K562 (cell line): ENCODE measurements at regions not wholly inside any gene's neighbourhood (a gene's known extent, or its start where the extent isn't known, plus 50 kb on each side); places are given as distances from the start of the nearest gene placed in this dataset.

Experiments
- BHLHE40 ChIP-seq: IDR thresholded peaks from 2 replicates; pipeline ENCODE4 v1.6.1; 2011; ENCODE audit warnings: low read length, improper control_type of control experiment
- EWSR1 ChIP-seq: fragments of 450-650 bp; IDR thresholded peaks from 2 replicates; pipeline ENCODE4 v1.6.1; 2018; ENCODE audit warnings: borderline replicate concordance, mild to moderate bottlenecking, low read depth, moderate library complexity; ENCODE audit not compliant: partially characterized antibody
- FIP1L1 ChIP-seq: fragments of 200-400 bp; formaldehyde crosslinking; IDR thresholded peaks from 2 replicates; pipeline ENCODE4 v1.6.1; 2018; ENCODE audit warnings: mild to moderate bottlenecking, low read depth, low read length; ENCODE audit not compliant: poor library complexity, severe bottlenecking
- HMG20A ChIP-seq: fragments of 450-650 bp; formaldehyde crosslinking; conservative IDR thresholded peaks from 2 replicates; pipeline ENCODE4 v1.4.0; 2020; ENCODE audit warnings: mild to moderate bottlenecking, mixed read lengths
- HMGN3 ChIP-seq: IDR thresholded peaks from 2 replicates; pipeline ENCODE4 v1.6.1; 2011; ENCODE audit warnings: borderline replicate concordance, low read depth, mild to moderate bottlenecking, mixed read lengths, low read length; ENCODE audit not compliant: insufficient read length; ENCODE audit errors: extremely low read depth
- KAT2B ChIP-seq: IDR thresholded peaks from one replicate; pipeline ENCODE4 v1.6.1; 2012; ENCODE audit warnings: low read depth, mild to moderate bottlenecking, control low read depth, inconsistent platforms, low read length, moderate library complexity
- PHF20 ChIP-seq: fragments of 450-650 bp; IDR thresholded peaks from 2 replicates; pipeline ENCODE4 v1.6.1; 2018; ENCODE audit not compliant: partially characterized antibody
- POLR3A ChIP-seq: IDR thresholded peaks from 2 replicates; pipeline ENCODE4 v1.6.1; 2011; ENCODE audit warnings: borderline replicate concordance, mild to moderate bottlenecking, moderate library complexity; ENCODE audit not compliant: insufficient read length, insufficient read depth; ENCODE audit errors: extremely low read depth
- TAF1 ChIP-seq: IDR thresholded peaks from 2 replicates; pipeline ENCODE4 v1.6.1; 2011; ENCODE audit warnings: mild to moderate bottlenecking, low read length, moderate library complexity; ENCODE audit not compliant: insufficient read depth, control insufficient read depth, severe bottlenecking; ENCODE audit errors: extremely low read depth
- YBX1 ChIP-seq: fragments of 450-650 bp; IDR thresholded peaks from 2 replicates; pipeline ENCODE4 v1.7.1; 2016; ENCODE audit warnings: mild to moderate bottlenecking
- ZBTB7A ChIP-seq: IDR thresholded peaks from 2 replicates; pipeline ENCODE4 v1.6.1; 2011; ENCODE audit warnings: low read depth, mild to moderate bottlenecking, low read length, moderate library complexity, borderline replicate concordance; ENCODE audit not compliant: control insufficient read depth
- ZKSCAN3 ChIP-seq: fragments of 250-450 bp; sonication (Bioruptor Pico); IDR thresholded peaks from 2 replicates; pipeline ENCODE4 v1.4.0; 2020
- ZNF143 ChIP-seq: sonication (generic); formaldehyde crosslinking; IDR thresholded peaks from 2 replicates; pipeline ENCODE4 v1.9.0; 2022; ENCODE audit warnings: mild to moderate bottlenecking, missing genetic modification reagents
- TF ChIP-seq, protein P1 (sequence below): fragments of 250-450 bp; sonication (Bioruptor Pico); IDR thresholded peaks from 2 replicates; pipeline ENCODE4 v1.8.0; 2022; ENCODE audit warnings: moderate library complexity, mild to moderate bottlenecking, inconsistent platforms
- TF ChIP-seq, protein P2 (sequence below): fragments of 250-450 bp; sonication (Bioruptor Pico); IDR thresholded peaks from 2 replicates; pipeline ENCODE4 v1.8.0; 2021; ENCODE audit warnings: moderate library complexity, mild to moderate bottlenecking, inconsistent platforms
- TF ChIP-seq, protein P3 (sequence below): sonication (generic); formaldehyde crosslinking; IDR thresholded peaks from 2 replicates; pipeline ENCODE4 v1.8.0; 2022; ENCODE audit warnings: mild to moderate bottlenecking, missing genetic modification reagents
- TF ChIP-seq, protein P4 (sequence below): fragments of 450-650 bp; IDR thresholded peaks from 2 replicates; pipeline ENCODE4 v1.6.1; 2016; ENCODE audit warnings: mild to moderate bottlenecking
- TF ChIP-seq, protein P5 (sequence below): sonication (generic); formaldehyde crosslinking; IDR thresholded peaks from 2 replicates; pipeline ENCODE4 v1.8.1; 2023; ENCODE audit warnings: mild to moderate bottlenecking, missing genetic modification reagents
- TF ChIP-seq, protein P6 (sequence below): sonication (generic); formaldehyde crosslinking; IDR thresholded peaks from 2 replicates; pipeline ENCODE4 v1.8.1; 2022; ENCODE audit warnings: missing genetic modification reagents

DNA sequence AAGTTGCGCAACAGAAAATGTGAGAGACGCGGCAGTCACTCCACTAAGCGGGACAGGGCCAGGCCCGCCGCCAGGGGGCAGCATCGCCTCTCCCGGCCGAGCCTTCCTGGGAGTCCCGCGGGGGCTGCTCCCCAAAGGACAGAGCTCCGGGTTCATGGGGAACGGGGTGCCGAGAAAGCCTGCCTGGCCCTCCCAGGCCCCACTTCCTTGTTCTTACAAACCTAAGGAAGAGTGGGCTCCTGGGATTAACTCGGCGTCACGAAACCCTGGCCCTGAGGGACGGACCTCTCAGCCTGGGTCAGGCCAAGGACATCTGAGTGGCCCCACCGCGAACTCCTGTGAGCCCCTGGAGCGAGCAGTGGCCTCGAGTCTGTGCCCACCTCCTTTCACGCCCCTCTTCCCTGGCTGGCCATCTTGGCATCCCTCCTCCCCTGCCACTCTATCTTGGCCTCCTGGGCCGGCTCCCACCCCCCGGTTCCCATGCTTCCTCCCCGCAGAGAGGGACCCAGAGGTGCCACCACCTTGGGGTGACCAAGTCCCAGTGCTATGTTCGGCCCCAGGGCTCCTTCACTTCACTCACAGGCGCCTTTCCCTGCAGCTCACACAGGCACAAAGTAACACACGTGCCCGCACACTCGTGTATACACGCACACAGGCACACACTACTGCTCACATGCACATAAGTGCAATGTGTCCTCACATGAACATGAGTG lies 99.9 kb upstream of the FGF3 start (continued):
- TF ChIP-seq, protein P1, sequence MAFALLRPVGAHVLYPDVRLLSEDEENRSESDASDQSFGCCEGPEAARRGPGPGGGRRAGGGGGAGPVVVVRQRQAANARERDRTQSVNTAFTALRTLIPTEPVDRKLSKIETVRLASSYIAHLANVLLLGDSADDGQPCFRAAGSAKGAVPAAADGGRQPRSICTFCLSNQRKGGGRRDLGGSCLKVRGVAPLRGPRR (CRISPR knock-in tag), result no peak
- TF ChIP-seq FIP1L1, result no peak
- no peak for TF ChIP-seq PHF20
- TF ChIP-seq ZBTB7A, result peak; percentile 43; the same call in 1 of the 2 replicates
- TF ChIP-seq, protein P2, sequence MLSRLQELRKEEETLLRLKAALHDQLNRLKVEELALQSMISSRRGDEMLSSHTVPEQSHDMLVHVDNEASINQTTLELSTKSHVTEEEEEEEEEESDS, result no peak
- TF ChIP-seq KAT2B, result no peak
- TF ChIP-seq, protein P3, sequence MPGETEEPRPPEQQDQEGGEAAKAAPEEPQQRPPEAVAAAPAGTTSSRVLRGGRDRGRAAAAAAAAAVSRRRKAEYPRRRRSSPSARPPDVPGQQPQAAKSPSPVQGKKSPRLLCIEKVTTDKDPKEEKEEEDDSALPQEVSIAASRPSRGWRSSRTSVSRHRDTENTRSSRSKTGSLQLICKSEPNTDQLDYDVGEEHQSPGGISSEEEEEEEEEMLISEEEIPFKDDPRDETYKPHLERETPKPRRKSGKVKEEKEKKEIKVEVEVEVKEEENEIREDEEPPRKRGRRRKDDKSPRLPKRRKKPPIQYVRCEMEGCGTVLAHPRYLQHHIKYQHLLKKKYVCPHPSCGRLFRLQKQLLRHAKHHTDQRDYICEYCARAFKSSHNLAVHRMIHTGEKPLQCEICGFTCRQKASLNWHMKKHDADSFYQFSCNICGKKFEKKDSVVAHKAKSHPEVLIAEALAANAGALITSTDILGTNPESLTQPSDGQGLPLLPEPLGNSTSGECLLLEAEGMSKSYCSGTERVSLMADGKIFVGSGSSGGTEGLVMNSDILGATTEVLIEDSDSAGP (CRISPR knock-in tag), result no peak
- TF ChIP-seq, protein P4, sequence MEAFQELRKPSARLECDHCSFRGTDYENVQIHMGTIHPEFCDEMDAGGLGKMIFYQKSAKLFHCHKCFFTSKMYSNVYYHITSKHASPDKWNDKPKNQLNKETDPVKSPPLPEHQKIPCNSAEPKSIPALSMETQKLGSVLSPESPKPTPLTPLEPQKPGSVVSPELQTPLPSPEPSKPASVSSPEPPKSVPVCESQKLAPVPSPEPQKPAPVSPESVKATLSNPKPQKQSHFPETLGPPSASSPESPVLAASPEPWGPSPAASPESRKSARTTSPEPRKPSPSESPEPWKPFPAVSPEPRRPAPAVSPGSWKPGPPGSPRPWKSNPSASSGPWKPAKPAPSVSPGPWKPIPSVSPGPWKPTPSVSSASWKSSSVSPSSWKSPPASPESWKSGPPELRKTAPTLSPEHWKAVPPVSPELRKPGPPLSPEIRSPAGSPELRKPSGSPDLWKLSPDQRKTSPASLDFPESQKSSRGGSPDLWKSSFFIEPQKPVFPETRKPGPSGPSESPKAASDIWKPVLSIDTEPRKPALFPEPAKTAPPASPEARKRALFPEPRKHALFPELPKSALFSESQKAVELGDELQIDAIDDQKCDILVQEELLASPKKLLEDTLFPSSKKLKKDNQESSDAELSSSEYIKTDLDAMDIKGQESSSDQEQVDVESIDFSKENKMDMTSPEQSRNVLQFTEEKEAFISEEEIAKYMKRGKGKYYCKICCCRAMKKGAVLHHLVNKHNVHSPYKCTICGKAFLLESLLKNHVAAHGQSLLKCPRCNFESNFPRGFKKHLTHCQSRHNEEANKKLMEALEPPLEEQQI, result no peak
- no peak for TF ChIP-seq POLR3A
- no peak for TF ChIP-seq YBX1
- TF ChIP-seq EWSR1, result no peak
- TF ChIP-seq, protein P5, sequence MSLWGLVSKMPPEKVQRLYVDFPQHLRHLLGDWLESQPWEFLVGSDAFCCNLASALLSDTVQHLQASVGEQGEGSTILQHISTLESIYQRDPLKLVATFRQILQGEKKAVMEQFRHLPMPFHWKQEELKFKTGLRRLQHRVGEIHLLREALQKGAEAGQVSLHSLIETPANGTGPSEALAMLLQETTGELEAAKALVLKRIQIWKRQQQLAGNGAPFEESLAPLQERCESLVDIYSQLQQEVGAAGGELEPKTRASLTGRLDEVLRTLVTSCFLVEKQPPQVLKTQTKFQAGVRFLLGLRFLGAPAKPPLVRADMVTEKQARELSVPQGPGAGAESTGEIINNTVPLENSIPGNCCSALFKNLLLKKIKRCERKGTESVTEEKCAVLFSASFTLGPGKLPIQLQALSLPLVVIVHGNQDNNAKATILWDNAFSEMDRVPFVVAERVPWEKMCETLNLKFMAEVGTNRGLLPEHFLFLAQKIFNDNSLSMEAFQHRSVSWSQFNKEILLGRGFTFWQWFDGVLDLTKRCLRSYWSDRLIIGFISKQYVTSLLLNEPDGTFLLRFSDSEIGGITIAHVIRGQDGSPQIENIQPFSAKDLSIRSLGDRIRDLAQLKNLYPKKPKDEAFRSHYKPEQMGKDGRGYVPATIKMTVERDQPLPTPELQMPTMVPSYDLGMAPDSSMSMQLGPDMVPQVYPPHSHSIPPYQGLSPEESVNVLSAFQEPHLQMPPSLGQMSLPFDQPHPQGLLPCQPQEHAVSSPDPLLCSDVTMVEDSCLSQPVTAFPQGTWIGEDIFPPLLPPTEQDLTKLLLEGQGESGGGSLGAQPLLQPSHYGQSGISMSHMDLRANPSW (CRISPR knock-in tag), result no peak
- TF ChIP-seq HMGN3, result no peak
- no peak for TF ChIP-seq ZNF143
- TF ChIP-seq ZKSCAN3 (CRISPR knock-in tag), result no peak
- TF ChIP-seq BHLHE40, result no peak
- TF ChIP-seq, protein P6, sequence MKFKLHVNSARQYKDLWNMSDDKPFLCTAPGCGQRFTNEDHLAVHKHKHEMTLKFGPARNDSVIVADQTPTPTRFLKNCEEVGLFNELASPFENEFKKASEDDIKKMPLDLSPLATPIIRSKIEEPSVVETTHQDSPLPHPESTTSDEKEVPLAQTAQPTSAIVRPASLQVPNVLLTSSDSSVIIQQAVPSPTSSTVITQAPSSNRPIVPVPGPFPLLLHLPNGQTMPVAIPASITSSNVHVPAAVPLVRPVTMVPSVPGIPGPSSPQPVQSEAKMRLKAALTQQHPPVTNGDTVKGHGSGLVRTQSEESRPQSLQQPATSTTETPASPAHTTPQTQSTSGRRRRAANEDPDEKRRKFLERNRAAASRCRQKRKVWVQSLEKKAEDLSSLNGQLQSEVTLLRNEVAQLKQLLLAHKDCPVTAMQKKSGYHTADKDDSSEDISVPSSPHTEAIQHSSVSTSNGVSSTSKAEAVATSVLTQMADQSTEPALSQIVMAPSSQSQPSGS (CRISPR knock-in tag), result no peak
- TF ChIP-seq TAF1, result no peak
- no peak for TF ChIP-seq HMG20A
